Stimulated activated CD4-positive, alpha-beta T cell treated with anti-CD3 and anti-CD28 coated beads, TNF-alpha, amount 100 ng/mL, for 1 hour (primary cell): ENCODE measurements at regions not wholly inside any gene's neighbourhood (a gene's known extent, or its start where the extent isn't known, plus 50 kb on each side); places are given as distances from the start of the nearest gene placed in this dataset.

Source experiments
- DNase-seq, 3 donors: peaks; one replicate each; pipeline ENCODE4 v3.0.0-alpha.2; 2020; ENCODE audit warnings: low read depth in 3 of 3, low spot score in 1 of 3

DNA sequence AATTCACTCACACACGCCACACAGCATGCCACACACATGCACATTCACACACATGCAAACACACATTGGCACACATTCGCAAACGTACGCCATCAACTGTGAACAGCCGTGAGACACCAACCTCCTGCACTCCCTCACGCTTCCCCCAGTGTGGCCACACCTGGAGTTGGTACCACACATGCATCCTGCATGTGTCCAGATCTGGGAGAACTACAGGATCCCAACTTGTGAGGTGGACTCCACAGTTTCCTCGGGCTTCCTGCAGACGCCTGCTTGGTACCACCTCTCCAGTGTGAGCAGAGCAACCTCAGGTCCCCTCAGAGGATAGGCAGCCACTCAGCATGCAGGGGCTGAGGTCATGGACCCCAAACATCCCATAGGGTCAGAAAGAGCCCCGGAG lies 239.0 kb downstream of the EIPR1 start:
- DNase-seq = no peak

DNA sequence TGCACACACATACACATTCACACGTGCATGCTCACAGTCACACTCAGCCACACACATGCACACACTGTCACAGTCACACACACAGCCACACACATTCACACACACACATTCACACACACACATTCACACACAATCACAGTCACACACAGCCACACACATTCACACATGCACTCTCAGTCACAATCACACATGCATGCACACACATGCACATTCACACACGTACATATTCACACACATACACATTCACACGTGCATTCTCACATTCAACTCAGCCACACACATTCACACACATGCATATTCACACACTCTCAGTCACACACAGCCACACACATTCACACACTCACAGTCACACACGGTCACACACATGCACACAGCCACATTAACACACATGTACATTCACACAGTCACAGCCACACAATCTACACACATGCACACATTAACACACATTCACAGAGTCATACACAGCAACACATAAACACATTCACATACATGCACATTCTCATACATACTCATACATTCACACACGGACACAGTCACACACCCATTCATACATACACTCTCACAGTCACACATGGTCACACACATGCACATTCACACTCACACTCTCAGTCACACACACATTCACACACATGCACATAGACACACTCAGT lies 239.8 kb downstream of the EIPR1 start:
- DNase-seq = no peak

DNA sequence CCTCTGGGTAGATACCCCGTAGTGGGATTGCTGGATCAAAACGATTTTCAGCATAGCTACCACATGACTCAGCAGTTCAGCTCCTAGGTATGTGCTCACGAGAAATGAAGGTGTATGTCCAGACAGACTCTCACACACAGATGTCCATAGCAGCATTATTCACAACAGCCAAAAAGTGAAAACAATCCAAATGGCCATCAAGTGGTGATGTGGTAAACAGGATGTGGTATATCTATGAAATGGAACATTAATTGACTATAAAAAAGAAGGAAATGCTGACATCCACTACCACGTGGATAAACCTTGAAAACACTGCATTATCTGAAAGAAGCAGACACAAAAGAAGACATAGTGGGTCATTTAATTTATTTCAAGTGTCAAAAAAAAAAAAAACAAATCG lies 241.9 kb downstream of the EIPR1 start:
- DNase-seq = no peak

DNA sequence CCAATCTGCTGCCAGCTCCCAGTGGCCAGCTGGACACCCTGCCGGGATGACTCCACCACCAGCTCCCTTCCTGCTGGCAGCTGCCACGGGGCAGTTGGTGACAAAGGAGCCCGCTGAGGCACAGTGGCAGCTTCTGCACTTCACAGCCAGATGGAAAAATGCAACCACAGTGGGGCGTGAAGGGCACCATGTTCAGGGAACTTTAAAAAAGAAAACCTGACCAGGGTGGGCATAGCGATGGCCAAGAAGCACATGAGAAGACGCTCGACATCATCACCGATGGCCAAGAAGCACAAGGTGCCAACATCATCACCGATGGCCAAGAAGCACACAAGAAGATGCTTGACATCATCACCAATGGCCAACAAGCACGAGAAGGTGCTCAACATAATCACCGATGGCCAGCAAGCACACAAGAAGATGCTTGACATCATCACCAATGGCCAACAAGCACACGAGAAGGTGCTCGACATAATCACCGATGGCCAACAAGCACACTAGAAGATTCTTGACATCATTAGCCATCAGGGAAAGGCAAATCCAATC lies 243.5 kb downstream of the EIPR1 start:
- no peak for DNase-seq

DNA sequence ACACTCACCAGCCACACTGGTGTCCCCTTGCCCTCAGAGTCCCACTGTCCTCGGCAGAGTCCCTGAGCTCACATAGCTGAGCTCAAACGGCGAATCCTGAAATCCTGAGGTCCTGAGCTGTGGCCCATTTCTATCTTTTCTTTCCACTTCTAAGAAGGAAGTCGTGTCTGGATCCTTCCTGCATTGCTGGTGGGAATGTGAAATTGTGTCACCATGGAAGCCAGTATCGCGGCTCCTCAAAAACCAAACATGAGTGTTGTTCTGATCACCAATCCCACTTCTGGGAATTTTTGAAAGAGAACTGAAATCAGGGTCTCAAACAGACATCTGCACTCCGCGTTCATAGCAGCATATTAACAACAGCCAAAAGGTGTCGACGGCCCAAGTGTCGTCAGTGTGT lies 244.7 kb downstream of the EIPR1 start:
- DNase-seq = no peak

DNA sequence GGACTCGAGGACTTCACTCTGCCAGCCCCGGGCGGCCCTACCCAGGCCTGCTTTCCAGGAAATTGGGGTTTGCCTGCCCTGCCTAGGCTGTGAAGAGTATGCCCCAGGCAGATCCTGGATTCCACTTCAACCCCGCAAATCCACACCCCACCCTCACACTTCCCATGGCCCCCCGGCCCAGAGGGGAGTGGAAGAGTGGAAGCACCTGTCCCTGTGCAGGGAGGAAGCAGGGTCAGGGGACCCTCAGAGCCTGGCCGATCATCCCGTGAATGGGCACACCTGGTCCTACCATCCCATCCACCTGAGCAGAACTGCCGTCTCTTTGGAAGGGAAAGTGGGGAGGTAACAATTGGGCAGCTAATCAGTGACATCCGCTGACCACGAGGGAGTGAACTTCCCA lies 245.2 kb downstream of the EIPR1 start:
- DNase-seq = no peak

DNA sequence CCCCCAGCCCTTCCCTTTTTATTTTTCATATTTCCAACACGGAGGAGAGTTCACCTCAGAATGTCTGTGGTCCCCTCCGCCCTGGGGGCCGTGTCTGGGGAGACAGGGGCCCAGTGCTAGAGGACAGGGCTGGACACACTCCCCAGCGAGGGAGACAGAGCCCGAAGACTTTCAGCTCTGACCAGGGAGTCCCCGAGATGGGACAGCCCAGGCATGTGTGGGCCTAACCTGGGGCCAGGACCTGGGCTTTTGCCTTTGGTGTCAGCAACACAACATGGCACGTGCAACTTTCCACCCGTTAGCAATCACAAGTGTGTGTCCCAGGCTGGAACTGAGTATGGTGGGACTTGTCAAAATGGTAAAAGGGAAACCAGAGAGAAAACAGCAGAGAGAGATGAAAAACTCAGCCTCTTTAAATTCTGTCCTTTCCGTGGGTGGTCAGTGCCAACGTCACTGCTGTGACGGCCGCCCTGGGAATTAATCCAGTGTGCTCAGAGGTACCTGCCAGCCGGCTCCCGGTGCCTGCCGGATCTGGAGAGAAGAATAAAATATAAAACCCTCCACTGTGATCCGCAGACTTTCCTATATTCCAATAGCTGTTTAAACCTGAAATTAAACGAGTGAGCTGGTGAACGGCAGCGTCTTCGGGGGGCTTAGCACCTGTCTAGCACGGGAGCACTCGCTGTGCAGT lies 245.8 kb downstream of the EIPR1 start:
- no peak for DNase-seq

DNA sequence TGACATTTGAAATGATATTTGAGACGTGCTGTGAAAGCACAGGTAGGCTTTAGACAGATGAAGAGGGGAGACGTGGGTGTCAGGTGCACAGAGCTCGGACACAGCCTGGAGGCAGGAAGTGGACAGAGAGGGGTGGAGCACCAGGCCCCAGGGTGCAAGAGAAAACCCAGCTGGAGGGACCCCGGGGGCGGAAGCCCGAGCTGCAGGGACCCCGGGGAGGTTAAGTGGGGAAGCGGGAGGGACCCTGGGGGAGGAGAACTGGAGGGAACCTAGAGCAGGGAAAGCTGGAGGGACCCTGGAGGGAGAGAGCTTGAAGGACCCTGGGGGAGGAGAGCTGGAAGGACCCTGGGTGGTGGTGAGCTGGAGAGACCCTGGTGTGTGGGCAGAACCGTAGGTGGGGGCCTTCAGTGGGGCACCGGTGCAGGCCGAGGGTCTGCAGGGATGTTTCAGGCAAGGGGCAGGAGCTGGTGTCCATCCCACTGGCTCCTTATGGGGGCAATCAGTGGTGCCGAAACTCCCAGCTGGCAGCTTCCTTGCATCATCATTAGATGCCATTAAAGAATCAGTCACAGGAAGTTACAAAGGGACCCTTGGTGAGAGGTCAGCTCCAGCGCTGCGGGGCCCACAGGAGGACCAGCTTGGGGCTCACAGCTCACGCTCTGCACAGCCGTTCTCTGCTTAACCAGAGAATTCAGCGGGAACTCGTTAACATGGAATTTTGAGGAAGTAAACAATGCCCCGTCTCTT lies 246.6 kb downstream of the EIPR1 start:
- no peak for DNase-seq

DNA sequence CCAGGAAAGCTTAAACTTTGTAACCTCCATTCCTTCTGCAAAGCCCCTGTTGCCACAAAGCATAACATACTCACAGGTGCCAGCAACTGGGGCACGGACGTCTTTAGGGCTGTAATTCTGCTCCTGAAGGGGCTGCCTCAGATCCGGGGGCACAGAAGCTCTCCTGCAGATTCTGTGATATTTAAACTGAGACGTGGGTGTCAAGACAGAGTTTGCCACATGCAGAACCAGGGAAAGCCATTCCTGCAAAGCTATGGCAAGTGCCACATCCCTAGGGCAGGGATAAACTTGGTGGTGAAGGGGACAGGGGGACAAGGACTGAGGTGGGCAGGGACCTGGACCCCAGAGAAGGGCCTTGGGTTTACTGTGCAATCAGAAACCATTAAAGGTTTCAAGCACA lies 247.2 kb downstream of the EIPR1 start:
- DNase-seq = no peak

DNA sequence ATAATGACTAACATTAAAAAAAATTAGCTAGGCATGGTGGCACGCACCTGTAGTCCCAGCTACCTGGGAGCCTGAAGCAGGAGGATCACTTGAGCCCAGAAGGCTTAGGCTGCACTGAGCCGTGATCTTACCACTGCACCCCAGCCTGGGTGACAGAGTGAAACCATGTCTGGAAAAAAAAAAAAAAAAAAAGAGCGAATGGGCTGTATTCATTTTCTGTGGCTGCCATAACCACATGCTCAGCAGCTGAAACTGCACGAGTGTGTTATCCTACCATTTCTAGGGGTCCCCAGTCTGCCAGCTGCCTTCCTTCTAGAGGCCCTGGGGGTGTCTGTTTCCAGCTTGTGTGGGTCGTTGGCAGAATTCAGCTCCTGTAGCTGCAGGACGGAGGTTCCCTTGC lies 247.8 kb downstream of the EIPR1 start:
- no peak for DNase-seq

DNA sequence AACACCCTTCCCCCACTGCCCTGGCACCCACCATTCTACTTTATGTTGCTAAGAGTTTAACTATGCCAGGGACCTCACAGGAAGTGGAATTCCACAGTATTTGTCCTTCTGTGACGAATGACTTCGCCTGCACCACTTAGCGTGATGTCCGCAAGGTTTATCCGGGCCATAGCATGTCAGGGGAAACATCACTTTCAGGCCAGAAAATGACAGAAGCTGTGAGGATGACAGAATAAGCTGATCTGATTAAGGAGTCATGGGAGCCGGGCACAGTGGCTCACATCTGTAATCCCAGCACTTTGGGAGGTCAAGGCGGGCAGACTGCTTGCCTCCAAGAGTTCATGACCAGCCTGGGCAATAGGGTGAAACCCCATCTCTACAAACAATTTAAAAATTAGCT lies 248.8 kb downstream of the EIPR1 start:
- no peak for DNase-seq

DNA sequence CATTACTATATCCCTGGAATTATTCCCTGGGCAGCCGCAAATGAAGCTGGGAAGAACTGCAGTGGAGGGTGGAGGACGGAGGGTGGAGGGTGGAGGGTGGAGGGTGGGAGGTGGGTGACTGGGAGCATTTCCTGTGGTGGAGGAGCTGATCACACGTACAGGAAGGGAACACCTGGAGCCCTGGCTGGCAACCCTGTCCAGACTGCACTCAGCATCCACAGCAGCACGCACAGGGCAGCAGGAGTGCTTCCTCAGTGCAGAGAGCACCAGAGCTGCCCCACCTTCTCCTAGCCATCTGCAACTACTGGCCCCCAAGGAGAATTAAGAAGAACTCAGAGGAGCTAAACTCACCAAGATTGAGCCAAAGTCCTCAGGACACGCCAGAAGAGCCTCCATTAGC lies 249.9 kb downstream of the EIPR1 start:
- DNase-seq = no peak

DNA sequence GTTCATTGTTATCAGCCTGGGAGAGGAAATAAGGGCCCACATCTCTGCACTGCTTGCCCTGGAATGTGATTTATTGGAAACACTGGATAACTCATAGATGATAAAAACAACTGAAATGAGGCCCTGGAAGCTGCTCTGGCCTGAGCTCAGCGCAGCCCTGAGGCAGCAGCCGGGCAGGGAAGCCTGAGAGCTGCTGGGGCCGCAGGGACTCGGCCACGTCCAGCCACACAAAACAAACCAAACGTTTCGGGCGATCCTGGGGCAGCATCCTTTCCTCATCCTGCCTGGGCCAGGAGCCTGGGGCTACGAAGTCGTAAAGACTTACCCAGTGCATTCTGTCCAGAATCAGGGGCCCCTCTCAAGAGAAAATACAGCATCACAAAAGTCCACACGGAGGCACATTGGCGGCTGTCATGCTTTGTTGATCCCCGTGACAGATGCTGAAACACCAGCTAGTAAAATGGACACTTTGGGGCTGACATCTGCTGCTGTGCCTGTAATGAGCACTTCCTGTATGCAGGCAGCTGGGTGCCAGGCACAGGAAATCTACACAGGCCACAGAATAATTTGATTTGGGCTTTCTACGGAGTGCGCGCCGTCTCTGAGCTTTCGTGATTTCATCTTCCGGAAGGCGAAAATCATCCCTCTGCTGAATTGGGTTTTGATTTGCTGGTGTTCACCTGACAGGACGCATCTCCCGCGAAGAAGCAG lies 250.6 kb downstream of the EIPR1 start:
- DNase-seq = no peak

DNA sequence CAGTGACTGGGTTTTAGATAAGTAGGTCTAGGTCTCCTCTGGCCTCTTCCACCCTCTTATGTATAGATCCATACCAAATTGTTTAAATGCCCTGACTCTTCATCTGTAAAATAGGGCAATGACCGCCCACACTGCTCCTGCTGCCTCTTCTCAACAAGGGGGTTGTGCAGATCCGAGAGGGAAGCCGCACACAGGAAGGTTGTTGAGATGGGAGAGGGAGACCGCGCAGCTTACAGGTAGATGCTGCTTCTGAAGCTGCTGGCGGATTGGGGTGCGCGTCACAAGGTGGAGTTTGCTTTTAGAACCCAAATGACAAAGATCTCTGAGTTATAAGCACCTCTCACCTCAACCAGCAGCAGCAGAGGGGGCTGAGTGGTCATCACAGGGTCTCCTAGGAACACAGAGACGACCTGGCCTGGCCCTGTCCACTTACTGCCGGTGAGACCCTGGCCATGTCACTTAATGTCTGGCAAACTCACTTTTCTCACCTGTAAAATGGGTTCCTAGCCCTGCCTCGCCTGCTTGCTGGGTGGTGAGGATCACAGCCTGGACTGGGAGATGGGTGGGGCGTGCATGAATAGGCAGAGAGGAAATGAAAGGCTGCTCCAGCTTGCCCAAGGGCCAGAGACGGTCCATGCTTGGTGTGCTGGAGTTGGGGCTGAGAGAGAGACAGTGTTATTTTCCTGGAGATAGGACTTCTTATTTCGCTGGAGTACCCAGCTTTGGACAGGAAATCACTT lies 251.3 kb downstream of the EIPR1 start:
- no peak for DNase-seq

DNA sequence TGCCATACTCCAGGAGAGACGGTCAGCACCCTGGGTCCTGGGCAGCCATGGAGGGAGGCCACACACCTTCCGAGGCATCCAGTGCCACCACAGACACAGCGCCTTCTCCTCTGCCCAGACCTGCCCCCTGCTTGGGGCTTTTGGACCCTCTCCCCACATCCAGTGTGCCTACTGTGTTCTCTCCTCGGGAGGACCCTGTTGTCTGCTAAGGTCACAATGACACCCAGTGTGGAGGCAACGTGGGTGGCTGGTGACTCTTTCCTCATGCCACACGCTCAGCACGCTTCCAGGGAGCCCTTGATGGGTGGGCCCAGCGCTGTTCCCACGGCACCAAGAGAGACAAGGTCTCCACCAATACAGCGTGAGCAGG lies 251.9 kb downstream of the EIPR1 start:
- no peak for DNase-seq

DNA sequence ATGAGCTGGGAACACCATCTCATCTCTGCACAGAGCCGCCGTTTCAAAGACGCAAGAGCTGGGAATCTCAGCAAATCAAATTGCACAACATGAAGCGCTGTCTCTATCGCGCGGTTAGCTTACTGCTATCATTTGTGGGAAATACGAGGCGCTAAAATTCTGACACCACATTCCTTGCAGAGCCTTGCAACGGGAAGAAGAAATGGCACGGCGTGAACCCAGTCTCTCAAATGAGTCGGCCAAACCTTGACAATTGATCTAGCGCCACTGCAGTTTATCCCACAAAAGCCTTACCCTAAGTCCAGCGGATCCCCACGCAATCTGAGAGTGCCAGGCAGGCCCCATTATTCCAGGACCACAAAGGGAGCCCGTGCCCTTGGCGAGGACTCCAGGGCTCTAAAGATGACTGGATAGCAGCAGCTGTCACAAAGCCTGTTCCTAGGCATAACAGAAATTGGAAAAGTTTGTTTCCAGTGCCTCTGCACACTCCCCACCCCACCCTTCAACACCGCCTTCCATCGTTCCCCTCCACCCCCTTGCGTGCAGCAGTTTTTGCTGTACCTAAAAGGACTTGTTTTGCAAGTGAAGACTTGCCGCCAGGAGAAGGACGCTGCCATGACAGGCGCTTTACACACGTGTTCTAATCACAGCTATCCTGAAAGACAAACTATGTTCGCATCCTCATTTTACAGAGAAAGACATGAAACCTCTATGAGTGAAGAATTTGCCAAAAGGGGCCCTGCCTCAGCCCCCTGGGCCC lies 252.4 kb downstream of the EIPR1 start:
- no peak for DNase-seq

DNA sequence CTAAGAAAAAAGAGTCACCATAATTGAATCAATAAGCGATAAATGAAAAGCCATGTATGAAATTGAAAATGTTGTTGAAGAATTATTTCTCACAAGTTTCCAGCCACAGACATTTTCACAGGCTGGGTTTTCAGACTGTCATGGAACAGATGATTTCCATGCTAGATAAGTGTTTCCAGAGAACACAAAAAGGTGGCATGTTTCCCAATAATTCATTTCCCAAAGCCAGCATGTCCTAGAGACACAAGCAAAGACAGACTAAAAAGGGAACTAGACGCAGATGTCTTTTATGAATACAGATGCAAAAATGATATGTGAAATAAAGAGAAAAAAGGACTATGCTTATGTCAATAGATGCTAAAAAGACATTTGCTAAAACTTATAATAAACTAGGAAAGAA lies 255.1 kb downstream of the EIPR1 start:
- no peak for DNase-seq

DNA sequence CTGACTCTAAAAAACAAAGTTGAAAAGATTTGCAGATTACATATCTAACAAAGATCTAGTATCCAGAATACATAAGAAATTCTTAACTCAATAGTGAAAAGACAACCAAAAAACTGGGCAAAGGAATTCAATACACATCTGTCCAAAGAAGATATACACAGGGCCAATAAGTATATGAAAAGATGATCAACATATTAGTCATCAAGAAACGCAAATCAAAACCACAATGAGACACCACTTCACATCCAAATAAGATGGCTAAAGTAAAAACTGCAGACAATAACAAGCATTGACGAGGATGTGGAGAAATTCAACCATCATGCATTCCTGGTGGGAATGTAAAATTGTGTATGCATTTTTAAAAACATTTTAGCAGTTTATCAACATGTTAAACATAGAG lies 256.0 kb downstream of the EIPR1 start:
- DNase-seq = no peak

DNA sequence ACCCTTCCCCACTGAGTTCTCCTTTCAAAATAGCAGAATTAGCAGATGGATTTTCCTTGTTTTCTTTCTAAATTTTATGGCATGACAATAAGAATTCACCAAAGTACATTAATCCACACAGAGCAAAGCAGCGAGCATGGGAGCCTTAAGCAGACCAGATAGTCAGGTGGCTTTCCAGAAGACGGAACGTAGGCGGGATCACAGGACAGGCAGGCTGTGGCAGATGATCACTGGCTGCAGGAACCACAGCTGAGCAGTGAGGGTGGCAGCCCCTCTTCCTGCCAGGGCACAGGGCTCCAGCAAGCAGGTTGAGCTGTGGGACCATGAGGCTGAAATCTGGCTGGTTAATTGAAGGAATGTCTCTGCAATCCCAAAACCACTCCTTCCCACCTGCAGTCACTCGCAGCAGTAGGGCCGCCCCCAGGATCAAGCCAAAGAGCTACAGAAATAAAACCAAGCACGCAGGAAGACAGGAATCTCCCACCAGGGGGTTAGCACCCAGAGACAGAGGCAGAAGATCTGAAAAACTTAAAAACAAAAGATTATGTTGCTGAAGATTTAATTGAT lies 259.9 kb downstream of the EIPR1 start:
- DNase-seq = no peak

DNA sequence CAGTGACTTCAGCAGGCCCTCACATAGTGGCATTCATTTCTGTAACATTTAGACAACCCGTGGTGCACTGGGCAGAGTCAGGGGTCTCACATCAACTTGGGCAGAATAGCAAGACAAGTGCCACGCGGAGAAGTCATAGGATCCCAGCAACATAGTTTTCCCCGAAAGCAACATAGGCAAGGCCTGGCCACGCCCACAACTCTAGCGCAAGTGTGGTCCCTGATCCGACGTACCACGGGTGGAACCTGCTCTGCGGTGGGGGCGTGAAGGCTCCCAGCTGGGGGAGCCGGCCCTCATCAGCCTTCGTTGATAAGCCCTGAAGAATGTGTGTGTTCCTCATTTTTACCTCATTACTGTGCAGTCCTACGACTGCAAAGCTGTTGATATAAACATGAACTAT lies 261.2 kb downstream of the EIPR1 start:
- DNase-seq = no peak
